Raji (cell line): ENCODE measurements at regions not wholly inside any gene's neighbourhood (a gene's known extent, or its start where the extent isn't known, plus 50 kb on each side); places are given as distances from the start of the nearest gene placed in this dataset.

ENCODE experiments used
- POLR2A ChIP-seq: IDR thresholded peaks from 2 replicates; pipeline ENCODE4 v1.6.1; 2011; ENCODE audit warnings: low read depth, low read length, control low read depth; ENCODE audit not compliant: insufficient read depth

DNA sequence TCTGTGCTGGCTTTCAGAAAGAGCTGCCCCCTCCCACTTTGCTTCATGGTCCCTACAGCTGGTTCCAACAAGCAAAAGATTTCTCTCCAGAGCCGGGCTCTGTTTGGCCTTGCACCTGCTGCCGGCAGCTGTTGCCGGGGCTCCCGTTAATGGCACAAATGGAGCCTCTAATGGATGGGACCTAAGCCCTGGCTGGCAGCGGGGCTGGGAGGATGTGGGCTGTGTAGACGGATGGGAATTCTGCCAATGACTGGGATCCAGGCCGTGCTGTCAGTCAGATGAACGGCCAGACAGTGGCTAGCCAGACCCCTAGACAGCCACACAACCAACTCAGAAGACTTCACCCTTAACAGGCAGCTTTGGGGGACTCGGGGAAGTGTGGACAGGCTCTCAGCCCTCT is 88.0 kb downstream of the RPLP1 start:
- TF ChIP-seq POLR2A: no peak

GRCh38 chr15:69542028-69542427 is 89.4 kb downstream of the RPLP1 start:
- no peak for TF ChIP-seq POLR2A

DNA sequence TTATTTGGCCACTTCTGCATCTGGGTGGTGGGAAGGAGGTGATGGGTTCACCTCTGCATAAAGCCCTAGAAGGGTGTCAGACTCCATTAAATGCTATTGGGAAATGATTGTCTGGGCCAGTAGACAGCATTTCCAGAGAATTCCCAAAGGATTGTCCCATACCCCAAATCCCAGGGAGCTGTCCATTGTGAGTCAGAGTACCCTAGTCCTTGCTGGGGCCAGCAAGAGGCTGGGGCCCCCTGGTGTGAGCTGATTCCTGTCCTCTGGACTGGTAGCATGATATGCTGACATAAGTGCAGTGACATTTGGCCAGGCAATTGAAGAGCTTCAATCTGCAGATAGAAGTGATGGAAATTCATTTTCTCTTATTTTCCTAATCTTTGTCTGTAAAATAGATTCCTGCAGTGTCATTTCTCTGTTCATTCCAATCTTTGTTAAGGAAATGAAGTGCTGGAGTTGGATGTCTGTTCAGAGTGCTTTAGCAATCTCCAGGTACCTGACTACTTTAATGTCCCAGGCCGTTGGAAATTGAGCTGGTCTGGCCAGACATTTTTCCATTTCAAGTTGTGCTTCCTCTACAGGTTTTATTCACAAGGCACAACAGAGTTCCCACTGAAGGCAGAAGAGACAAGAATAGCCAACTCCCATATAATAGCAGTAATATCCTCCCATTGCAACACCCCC is 91.2 kb downstream of the RPLP1 start:
- TF ChIP-seq POLR2A: no peak

DNA sequence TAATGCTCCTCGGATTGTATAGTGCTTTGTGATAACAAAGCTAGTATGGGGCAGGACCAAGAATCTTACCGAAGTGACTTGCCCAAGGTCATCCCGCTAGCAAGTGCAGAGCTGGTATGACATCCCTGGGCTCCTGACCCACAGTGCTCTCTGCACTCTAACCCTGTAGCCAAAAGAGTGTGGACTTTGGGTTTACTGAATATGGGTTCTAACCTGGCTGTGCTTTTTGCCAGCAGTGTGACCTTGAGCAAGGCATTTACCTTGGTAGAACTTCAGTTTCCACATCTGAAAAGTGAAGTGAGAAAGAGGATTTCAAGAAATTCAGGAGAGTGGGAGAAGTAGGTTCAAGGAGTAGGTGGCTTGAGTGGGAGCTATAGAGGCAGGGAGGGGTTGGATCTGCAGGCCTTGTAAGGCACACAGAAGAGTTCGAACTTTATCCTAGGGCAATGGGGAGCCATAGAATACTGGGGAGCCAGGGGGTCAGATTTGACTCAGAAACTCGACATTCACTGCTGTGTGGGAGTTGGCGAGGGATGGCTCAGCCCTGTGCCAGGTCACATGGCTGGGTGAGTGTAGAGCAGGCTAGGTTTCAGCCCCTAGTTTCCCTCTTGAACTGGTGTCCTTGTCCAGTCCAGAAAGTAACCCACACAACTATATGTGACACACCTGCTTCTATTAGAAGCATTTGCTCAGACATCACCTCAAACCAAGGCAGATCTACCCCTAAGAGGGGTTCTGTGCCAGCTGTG is 91.9 kb downstream of the RPLP1 start:
- no peak for TF ChIP-seq POLR2A

- TF ChIP-seq POLR2A: no peak
Observed at GRCh38 chr15:69546182-69546581, 93.6 kb downstream of the RPLP1 start.

DNA sequence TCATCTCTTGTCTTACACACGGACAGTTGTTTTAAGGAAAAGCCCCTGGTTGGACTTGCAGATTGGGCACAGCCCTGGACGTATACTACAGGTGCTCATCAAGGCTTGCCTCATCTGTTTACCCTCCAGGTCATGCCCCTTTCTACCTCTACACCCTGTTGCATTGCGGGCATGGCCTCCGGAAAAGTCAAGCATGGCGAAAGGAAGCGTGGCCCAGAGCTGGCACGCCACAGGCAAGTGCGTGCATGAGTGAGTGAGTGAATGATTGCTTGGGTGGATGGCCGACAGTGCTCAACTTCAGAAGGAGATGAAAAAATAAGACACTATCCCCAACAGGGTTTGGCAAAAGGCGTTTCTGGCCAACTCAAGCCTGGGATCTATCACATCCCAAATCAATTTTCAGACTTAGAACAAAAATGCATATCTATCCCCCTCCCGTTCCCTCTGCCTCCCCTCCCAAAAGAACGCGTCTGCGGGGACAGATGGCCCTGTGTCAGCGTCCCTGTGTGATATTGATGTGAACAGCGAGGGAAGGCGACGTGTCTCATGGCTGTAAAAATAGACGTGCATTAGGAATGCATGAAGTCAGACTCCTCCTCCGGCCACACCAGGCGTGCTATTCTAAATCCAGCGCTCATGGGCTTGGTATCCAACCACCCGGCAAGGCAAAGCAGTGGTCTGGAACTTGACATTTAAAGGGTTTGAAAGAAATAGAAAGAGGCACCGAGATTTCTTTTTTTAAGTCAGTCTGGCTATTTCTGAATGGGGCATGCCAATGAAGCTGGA is 96.0 kb downstream of the RPLP1 start:
- no peak for TF ChIP-seq POLR2A

GRCh38 chr15:69551391-69552056 is 98.9 kb downstream of the RPLP1 start:
- TF ChIP-seq POLR2A: no peak

DNA sequence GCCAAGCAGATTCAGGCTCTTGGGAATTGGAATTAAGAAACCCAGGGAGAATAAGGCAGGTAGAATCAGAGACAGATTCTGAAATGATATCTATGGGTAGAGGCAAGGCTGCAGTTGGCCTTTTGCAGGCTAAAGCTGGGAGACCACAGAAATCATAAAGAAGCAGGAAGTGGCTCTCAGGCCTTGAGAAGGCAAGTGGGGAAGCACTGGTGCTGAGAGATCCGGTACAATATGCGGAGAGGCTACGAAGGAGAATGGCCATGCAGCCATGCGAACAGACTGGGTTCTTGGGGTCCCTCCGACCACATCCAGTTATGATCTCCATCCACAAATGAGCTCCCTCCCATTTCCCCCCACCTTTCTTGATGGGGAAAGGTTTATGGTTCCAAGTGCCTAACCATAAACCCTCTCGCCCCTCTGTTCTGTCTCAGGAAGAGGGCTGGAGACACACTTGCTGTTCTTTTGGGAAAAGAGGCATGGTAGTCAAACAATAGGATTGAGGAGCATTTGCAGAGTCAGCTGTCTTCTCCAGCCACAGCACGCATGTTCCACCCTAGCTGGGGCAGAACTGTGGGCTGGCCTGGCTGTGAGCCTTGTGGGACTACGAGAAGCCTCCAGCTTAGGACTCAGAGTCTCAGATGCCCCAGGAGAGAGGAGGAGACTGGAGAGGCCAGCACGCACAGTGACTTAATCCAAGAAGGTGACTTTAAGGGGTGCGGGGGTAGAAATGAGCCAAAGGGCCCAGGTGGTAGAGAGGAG is 99.6 kb downstream of the RPLP1 start:
- no peak for TF ChIP-seq POLR2A

DNA sequence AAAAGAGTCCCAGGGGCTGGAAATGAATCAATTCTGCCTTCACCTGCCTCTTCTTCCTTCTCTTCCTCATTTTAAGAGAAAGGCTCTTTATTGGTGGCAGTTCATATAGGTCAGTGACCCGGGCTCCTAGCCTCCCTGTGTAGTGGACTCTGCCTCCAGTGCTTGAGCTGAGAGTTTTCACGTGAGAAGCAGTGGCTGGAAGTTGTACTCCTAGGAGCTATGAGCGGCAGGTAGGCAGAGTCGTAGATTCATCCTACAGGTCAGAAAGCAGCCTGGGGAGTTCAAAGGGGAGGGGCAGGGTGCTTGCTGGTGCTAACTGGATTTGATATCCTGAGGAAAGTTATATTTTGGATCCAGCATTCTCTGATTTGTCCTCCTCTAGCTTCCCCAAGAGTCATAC is 101.1 kb downstream of the RPLP1 start:
- TF ChIP-seq POLR2A: no peak

DNA sequence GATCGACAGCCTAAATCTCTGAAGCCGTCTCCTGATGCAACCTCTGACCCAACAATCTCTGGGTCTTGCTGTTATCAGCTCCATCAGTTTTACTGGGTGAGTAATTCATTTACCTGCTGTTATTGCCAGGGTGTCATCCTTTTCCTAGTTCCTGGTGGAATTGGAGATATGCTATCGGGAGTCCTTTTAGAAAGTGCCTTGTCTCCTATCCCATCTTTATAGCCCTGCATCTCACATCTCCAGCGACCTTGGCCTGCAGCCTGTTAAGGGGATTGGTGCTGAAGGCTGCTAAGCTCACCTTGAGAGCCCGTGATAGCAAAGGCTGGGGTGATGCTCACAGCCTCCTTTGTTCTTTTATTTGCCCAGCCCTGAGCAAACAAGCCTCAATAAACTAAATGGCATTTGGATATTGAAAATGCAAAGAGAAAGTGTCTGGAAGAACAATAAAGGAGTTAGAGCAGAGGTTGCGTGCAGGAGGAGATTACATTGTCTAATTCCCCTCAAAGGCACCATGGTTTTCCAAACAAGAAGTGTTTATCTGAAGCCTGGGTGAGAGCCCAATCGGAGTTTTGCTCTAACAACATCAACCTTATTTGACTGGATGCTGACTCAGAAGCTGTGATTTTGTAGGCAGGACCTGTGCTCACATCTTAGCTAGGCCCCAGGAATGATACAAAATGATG is 101.8 kb downstream of the RPLP1 start:
- no peak for TF ChIP-seq POLR2A

GRCh38 chr15:69555080-69555479 is 102.5 kb downstream of the RPLP1 start:
- no peak for TF ChIP-seq POLR2A

DNA sequence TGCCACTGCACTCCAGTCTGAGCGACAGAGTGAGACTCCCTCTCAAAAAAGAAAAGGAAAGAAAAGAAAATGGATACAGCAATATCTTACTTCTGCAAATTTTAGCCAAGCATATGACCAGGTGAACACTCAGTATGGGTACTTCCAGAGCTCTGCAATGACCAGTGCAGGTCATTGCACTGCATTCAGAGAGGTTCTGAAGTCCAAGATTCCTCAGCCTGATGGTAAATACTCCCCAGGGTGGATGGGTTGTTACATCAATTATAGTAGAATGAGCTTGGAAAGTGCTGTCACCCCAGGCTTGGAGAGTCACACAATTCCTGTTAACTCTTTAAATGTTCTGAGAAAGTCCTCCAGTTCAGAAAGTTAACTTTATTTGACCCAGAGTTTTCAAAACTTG is 103.7 kb downstream of the RPLP1 start:
- TF ChIP-seq POLR2A: no peak

GRCh38 chr15:69557020-69557706 is 104.5 kb downstream of the RPLP1 start:
- no peak for TF ChIP-seq POLR2A
